Inflammatory macrophage treated with lipopolysaccharide for 1 hour (primary cell): ENCODE measurements at regions not wholly inside any gene's neighbourhood (a gene's known extent, or its start where the extent isn't known, plus 50 kb on each side); places are given as distances from the start of the nearest gene placed in this dataset.

Experiments
- DNase-seq, 2 donors: peaks; one replicate each; pipeline ENCODE4 v3.0.0-alpha.2; 2020 to 2022

- DNase-seq: no peak
Measured at GRCh38 chr5:34599471-34600117, 56.5 kb upstream of the RAI14 start.

- no peak for DNase-seq
Measured at GRCh38 chr5:34600118-34600493, 56.0 kb upstream of the RAI14 start.

- no peak for DNase-seq
Measured at GRCh38 chr5:34603378-34603777, 52.8 kb upstream of the RAI14 start.

GRCh38 chr5:34604119-34604675 is 51.9 kb upstream of the RAI14 start:
- DNase-seq: no peak

- DNase-seq: no peak
Measured at GRCh38 chr5:34606101-34606500, 50.0 kb upstream of the RAI14 start.
